Upper lobe of left lung (tissue), 4 donors: ENCODE measurements at regions not wholly inside any gene's neighbourhood (a gene's known extent, or its start where the extent isn't known, plus 50 kb on each side); places are given as distances from the start of the nearest gene placed in this dataset.

Source experiments
- EP300 ChIP-seq, 4 donors: sonication (generic); formaldehyde crosslinking; IDR thresholded peaks; one replicate each; pipeline ENCODE4 v1.5.1; 2017; ENCODE audit warnings: antibody characterized with exemption in 4 of 4, control low read depth in 2 of 4
- POLR2A ChIP-seq, 4 donors: fragments of 450-650 bp; IDR thresholded peaks; one replicate each; pipeline ENCODE4 v1.5.1; 2016 to 2017; ENCODE audit warnings: antibody characterized with exemption in 4 of 4, mild to moderate bottlenecking in 2 of 4
- POLR2AphosphoS5 ChIP-seq, 2 donors: sonication (generic); formaldehyde crosslinking; IDR thresholded peaks; one replicate each; pipeline ENCODE4 v1.5.1; 2017; ENCODE audit warnings: antibody characterized with exemption in 2 of 2
- TF ChIP-seq, protein P1 (sequence below), 6 experiments: fragments of 450-650 bp in 4 of 6; fragments of 200-600 bp in 2 of 6; sonication (generic) in 2 of 6; IDR thresholded peaks; one replicate each; pipeline ENCODE4 v1.5.1; 2016 to 2019; ENCODE audit warnings: antibody characterized with exemption in 6 of 6

- TF ChIP-seq, protein P1, sequence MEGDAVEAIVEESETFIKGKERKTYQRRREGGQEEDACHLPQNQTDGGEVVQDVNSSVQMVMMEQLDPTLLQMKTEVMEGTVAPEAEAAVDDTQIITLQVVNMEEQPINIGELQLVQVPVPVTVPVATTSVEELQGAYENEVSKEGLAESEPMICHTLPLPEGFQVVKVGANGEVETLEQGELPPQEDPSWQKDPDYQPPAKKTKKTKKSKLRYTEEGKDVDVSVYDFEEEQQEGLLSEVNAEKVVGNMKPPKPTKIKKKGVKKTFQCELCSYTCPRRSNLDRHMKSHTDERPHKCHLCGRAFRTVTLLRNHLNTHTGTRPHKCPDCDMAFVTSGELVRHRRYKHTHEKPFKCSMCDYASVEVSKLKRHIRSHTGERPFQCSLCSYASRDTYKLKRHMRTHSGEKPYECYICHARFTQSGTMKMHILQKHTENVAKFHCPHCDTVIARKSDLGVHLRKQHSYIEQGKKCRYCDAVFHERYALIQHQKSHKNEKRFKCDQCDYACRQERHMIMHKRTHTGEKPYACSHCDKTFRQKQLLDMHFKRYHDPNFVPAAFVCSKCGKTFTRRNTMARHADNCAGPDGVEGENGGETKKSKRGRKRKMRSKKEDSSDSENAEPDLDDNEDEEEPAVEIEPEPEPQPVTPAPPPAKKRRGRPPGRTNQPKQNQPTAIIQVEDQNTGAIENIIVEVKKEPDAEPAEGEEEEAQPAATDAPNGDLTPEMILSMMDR (IDR thresholded peaks at IDR 0.05), result no peak
- TF ChIP-seq POLR2A (IDR thresholded peaks at IDR 0.05) (no peak), EP300 (IDR thresholded peaks at IDR 0.05) (no peak), POLR2AphosphoS5 (IDR thresholded peaks at IDR 0.05) (no peak)
Measured at GRCh38 chr6:51120016-51120415, 301.3 kb downstream of the TFAP2B start.
